SK-N-MC (cell line): ENCODE measurements at regions not wholly inside any gene's neighbourhood (a gene's known extent, or its start where the extent isn't known, plus 50 kb on each side); places are given as distances from the start of the nearest gene placed in this dataset.
"Not testable (repeated sequence)": the region's sequence is repeated elsewhere in the genome, so short reads cannot be mapped to it uniquely, and the experiment has no call there.

Source experiments
- EZH2 ChIP-seq: fragments of 200-600 bp; sonication (generic); IDR thresholded peaks from one replicate; pipeline ENCODE4 v1.6.1; 2017; ENCODE audit warnings: antibody characterized with exemption
- POLR2AphosphoS5 ChIP-seq: IDR thresholded peaks from 2 replicates; pipeline ENCODE4 v1.6.1; 2012; ENCODE audit warnings: mild to moderate bottlenecking, low read depth, low read length, borderline replicate concordance

DNA sequence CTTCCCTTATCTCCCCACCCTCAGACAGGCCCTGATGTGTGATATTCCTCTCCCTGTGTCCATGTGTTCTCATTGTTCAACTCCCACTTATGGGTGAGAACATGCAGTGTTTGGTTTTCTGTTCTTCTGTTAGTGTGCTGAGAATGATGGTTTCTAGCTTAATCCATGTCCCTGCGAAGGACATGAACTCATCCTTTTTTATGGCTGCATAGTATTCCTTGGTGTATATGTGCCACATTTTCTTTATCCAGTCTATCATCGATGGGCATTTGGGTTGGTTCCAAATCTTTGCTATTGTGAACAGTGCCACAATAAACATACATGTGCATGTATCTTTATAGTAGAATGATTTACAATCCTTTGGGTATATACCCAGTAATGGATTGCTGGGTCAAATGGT, 207.6 kb downstream of the RASSF9 start:
- TF ChIP-seq POLR2AphosphoS5, EZH2: not testable (repeated sequence)
